ENCODE measurements at regions not wholly inside any gene's neighbourhood (a gene's known extent, or its start where the extent isn't known, plus 50 kb on each side); places are given as distances from the start of the nearest gene placed in this dataset.
A peak's percentile ranks its signal among the peaks of the same experiment; 100 is the strongest.
"Not testable (repeated sequence)": the region's sequence is repeated elsewhere in the genome, so short reads cannot be mapped to it uniquely, and the experiment has no call there.

DNA sequence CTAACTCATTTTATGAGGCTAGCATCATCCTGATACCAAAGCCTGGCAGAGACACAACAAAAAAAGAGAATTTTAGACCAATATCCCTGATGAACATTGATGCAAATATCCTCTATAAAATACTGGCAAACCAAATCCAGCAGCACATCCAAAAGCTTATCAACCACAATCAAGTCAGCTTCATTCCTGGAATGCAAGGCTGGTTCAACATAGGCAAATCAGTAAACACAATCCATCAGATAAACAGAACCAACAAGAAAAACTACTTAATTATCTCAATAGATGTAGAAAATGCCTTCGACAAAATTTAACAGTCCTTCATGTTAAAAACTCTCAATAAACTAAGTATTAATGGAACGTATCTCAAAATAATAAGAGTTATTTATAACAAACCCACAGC is 433.3 kb downstream of the TFEC start:
- H3K4me3 Mint-ChIP-seq (ENCODE audit: low read depth); H3K27ac Mint-ChIP-seq; H3K36me3 Mint-ChIP-seq (ENCODE audit: low read depth); H3K27me3 Mint-ChIP-seq (ENCODE audit: low read depth); DNase-seq (ENCODE audit: low spot score); H3K9me3 Mint-ChIP-seq; intact Hi-C loops (cut with micrococcal nuclease); H3K4me1 Mint-ChIP-seq (ENCODE audit: low read depth): not testable (repeated sequence)

DNA sequence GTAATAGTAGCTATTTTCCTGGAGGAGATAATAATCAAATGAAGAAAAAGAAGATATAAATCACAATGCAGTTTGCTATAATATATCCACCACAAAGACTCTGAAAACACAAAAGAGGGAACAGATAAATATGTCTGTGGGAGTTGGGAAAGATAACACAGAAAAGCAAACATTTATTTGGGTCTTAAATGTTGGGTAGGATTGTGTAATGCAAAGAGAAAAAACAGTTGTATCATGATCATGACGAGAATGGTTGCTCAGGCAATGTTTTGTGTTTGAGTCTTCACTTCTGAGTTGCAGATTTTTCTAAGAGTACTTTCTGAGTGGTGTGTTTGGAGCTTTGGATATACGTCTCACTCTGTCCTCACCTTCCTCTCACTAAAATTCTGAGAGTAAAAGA is 437.5 kb downstream of the TFEC start:
- no peaks in the 10 kb centered on the region for H3K36me3 Mint-ChIP-seq (ENCODE audit: low read depth)
- H3K4me3 Mint-ChIP-seq (ENCODE audit: low read depth), result no peak overlapping the region
- no peaks in the 10 kb centered on the region for H3K9me3 Mint-ChIP-seq
- H3K27ac Mint-ChIP-seq, result no peak overlapping the region
- no peak for DNase-seq (ENCODE audit: low spot score)
- H3K4me1 Mint-ChIP-seq (ENCODE audit: low read depth), result no peaks in the 10 kb centered on the region
- intact Hi-C loops (cut with micrococcal nuclease), result no loop called here
- no peaks in the 10 kb centered on the region for H3K27me3 Mint-ChIP-seq (ENCODE audit: low read depth)

- H3K27me3 Mint-ChIP-seq (ENCODE audit: low read depth), result no peaks in the 10 kb centered on the region
- no peak overlapping the region for H3K27ac Mint-ChIP-seq
- no peaks in the 10 kb centered on the region for H3K4me1 Mint-ChIP-seq (ENCODE audit: low read depth)
- no peak overlapping the region for H3K4me3 Mint-ChIP-seq (ENCODE audit: low read depth)
- no peaks in the 10 kb centered on the region for H3K9me3 Mint-ChIP-seq
- no peaks in the 10 kb centered on the region for H3K36me3 Mint-ChIP-seq (ENCODE audit: low read depth)
- intact Hi-C loops (cut with micrococcal nuclease), result no loop called here
- no peak for DNase-seq (ENCODE audit: low spot score)
Measured at GRCh38 chr7:115585015-115585718, 445.4 kb downstream of the TFEC start.

GRCh38 chr7:115582956-115583355 is 447.6 kb downstream of the TFEC start:
- no peaks in the 10 kb centered on the region for H3K9me3 Mint-ChIP-seq

DNA sequence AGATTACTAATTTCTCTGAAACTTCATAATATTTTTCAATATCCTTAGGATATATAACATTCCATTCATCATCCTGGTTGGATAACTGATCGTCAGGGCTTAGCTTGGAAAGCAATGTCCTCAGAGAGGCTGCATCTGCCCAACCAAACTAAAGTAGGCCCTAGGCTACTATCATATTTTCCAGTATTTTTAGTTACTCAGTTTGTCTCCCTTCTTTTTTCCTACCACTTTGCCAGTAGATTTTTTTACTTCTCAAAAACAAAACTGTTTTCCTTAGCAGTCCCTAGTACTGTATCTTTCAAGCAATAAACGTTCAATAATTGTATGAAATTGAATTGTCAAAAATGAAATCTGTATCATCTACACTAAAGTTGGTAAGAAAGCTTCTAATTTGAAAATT is 452.0 kb downstream of the TFEC start:
- H3K9me3 Mint-ChIP-seq, result no peaks in the 10 kb centered on the region
- H3K36me3 Mint-ChIP-seq (ENCODE audit: low read depth), result no peaks in the 10 kb centered on the region
- H3K4me3 Mint-ChIP-seq (ENCODE audit: low read depth), result no peak overlapping the region
- H3K27me3 Mint-ChIP-seq (ENCODE audit: low read depth), result no peaks in the 10 kb centered on the region
- no peaks in the 10 kb centered on the region for H3K4me1 Mint-ChIP-seq (ENCODE audit: low read depth)
- no peak overlapping the region for H3K27ac Mint-ChIP-seq
- DNase-seq (ENCODE audit: low spot score), result no peak
- intact Hi-C loops (cut with micrococcal nuclease), result no loop called here

More at GRCh38 chr7:115582956-115583355, 447.6 kb downstream of the TFEC start:
- Mint-ChIP-seq H3K4me1 (ENCODE audit: low read depth) (no peaks in the 10 kb centered on the region), H3K27me3 (ENCODE audit: low read depth) (no peaks in the 10 kb centered on the region), H3K27ac (no peak overlapping the region), H3K4me3 (ENCODE audit: low read depth) (no peak overlapping the region), H3K36me3 (ENCODE audit: low read depth) (no peaks in the 10 kb centered on the region)
- no peak for DNase-seq (ENCODE audit: low spot score)
- intact Hi-C loops (cut with micrococcal nuclease), result no loop called here

DNA sequence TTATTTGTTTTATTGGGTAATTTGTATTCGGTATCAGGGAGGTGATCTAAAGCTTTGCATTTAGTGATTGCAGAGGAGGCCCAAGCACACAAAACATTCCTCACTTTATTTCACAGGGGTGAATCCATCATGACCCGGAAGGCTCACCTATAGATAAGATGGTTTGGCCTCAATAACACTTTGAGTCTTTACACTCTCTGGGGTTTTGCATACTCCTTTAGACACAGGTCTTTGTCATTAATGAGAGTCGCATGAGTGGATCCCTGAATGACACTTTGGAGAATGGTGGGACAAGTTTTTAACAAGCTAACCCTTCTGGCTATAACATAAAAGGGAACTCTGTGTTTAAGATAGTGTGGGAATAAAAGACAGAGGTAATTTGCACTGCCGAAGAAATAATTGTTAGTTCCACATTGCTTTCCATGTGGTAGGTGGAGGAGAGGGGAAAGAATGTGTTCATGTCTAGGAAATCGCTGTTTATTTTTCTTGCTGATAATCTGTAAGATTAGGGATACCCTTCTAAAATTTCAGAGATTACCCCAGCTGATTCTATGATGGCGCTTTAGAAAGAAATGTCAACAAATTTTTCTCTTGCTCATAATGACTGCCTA is 455.8 kb downstream of the TFEC start:
- no peaks in the 10 kb centered on the region for H3K4me1 Mint-ChIP-seq (ENCODE audit: low read depth)
- no peaks in the 10 kb centered on the region for H3K36me3 Mint-ChIP-seq (ENCODE audit: low read depth)
- no peak for DNase-seq (ENCODE audit: low spot score)
- H3K9me3 Mint-ChIP-seq, result no peaks in the 10 kb centered on the region
- intact Hi-C loops (cut with micrococcal nuclease), result no loop called here
- H3K27me3 Mint-ChIP-seq (ENCODE audit: low read depth), result peaks cover 2% of the 10 kb centered on the region
- H3K4me3 Mint-ChIP-seq (ENCODE audit: low read depth), result no peak overlapping the region
- H3K27ac Mint-ChIP-seq, result no peak overlapping the region

- H3K9me3 Mint-ChIP-seq, result no peaks in the 10 kb centered on the region
- H3K36me3 Mint-ChIP-seq (ENCODE audit: low read depth), result no peaks in the 10 kb centered on the region
- H3K4me3 Mint-ChIP-seq (ENCODE audit: low read depth), result no peak overlapping the region
- H3K27me3 Mint-ChIP-seq (ENCODE audit: low read depth), result peaks cover 2% of the 10 kb centered on the region
- intact Hi-C loops (cut with micrococcal nuclease), result no loop called here
- H3K4me1 Mint-ChIP-seq (ENCODE audit: low read depth), result no peaks in the 10 kb centered on the region
- no peak overlapping the region for H3K27ac Mint-ChIP-seq
- DNase-seq (ENCODE audit: low spot score), result no peak
Measured at GRCh38 chr7:115572111-115572510, 458.5 kb downstream of the TFEC start.

DNA sequence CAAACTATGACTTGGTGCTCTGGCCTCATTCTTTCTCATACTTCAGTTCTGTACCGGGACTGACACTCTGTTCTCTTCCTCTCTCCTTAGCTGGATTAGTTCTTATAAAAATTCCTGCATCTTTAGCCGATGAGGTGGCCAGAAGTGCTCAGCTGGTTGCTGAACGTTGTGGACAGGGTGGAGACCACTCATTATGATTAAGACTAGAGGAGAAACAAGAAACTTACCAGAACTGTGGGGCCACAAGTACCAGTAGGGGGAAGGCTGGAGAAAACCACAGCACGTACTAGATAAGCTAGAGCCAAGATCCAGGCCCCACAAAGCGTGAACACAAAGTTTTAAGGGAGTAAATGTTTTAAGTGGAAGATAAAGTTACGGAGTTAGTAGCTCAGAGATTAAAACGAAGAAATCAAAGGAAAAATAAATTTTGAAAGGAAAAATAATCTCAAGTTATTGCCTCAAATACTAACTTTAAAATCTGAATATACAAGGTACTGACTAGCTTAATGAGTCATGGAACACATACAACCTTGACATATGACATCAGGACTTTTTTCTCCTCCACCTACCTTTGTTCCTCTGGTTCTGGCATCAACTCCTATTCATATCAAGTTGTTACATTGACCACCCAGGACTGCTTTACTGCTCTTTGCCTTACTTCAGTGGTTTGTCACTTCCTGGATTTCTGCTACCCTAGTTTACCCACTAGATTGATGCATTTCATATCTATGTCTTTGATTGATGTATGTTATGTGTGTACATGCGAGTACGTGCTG is 469.0 kb downstream of the TFEC start:
- intact Hi-C loops (cut with micrococcal nuclease), result no loop called here
- H3K4me1 Mint-ChIP-seq (ENCODE audit: low read depth), result no peaks in the 10 kb centered on the region
- no peaks in the 10 kb centered on the region for H3K36me3 Mint-ChIP-seq (ENCODE audit: low read depth)
- H3K27ac Mint-ChIP-seq, result no peak overlapping the region
- H3K9me3 Mint-ChIP-seq, result no peaks in the 10 kb centered on the region
- no peaks in the 10 kb centered on the region for H3K27me3 Mint-ChIP-seq (ENCODE audit: low read depth)
- H3K4me3 Mint-ChIP-seq (ENCODE audit: low read depth), result no peak overlapping the region
- no peak for DNase-seq (ENCODE audit: low spot score)

- no peak for DNase-seq (ENCODE audit: low spot score)
- Mint-ChIP-seq H3K4me3 (ENCODE audit: low read depth) (no peak overlapping the region), H3K4me1 (ENCODE audit: low read depth) (no peaks in the 10 kb centered on the region), H3K36me3 (ENCODE audit: low read depth) (no peaks in the 10 kb centered on the region), H3K27ac (no peak overlapping the region), H3K27me3 (ENCODE audit: low read depth) (no peaks in the 10 kb centered on the region), H3K9me3 (no peaks in the 10 kb centered on the region)
- intact Hi-C loops (cut with micrococcal nuclease), result no loop called here
Measured at GRCh38 chr7:115559877-115560276, 470.7 kb downstream of the TFEC start.

GRCh38 chr7:115558161-115558560 is 472.4 kb downstream of the TFEC start:
- Mint-ChIP-seq H3K36me3 (ENCODE audit: low read depth) (no peaks in the 10 kb centered on the region), H3K4me3 (ENCODE audit: low read depth) (no peak overlapping the region), H3K27me3 (ENCODE audit: low read depth) (no peaks in the 10 kb centered on the region), H3K4me1 (ENCODE audit: low read depth) (no peaks in the 10 kb centered on the region), H3K27ac (no peak overlapping the region), H3K9me3 (no peaks in the 10 kb centered on the region)
- intact Hi-C loops (cut with micrococcal nuclease), result no loop called here
- no peak for DNase-seq (ENCODE audit: low spot score)

DNA sequence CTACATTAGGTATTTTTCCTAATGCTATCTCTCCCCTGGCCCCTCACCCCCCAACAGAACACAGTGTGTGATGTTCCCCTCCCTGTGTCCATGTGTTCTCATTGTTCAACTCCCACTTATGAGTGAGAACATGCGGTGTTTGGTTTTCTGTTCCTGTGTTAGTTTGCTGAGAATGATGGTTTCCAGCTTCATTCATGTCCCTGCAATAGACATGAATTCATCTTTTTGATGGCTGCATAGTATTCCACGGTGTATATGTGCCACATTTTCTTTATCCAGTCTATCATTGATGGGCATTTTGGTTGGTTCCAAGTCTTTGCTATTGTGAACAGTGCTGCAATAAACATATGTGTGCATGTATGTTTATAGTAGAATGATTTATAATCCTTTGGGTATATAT is 473.3 kb downstream of the TFEC start:
- H3K4me3 Mint-ChIP-seq (ENCODE audit: low read depth); H3K9me3 Mint-ChIP-seq; H3K27me3 Mint-ChIP-seq (ENCODE audit: low read depth); H3K4me1 Mint-ChIP-seq (ENCODE audit: low read depth); DNase-seq (ENCODE audit: low spot score); H3K36me3 Mint-ChIP-seq (ENCODE audit: low read depth); intact Hi-C loops (cut with micrococcal nuclease): not testable (repeated sequence)
- peak overlapping the region; percentile 16 for H3K27ac Mint-ChIP-seq

GRCh38 chr7:115552766-115553165 is 477.8 kb downstream of the TFEC start:
- H3K27me3 Mint-ChIP-seq (ENCODE audit: low read depth), result no peaks in the 10 kb centered on the region

GRCh38 chr7:115549910-115550309 is 480.7 kb downstream of the TFEC start:
- Mint-ChIP-seq H3K36me3 (ENCODE audit: low read depth) (no peaks in the 10 kb centered on the region), H3K27ac (no peak overlapping the region), H3K4me1 (ENCODE audit: low read depth) (no peaks in the 10 kb centered on the region), H3K4me3 (ENCODE audit: low read depth) (no peak overlapping the region), H3K9me3 (no peaks in the 10 kb centered on the region), H3K27me3 (ENCODE audit: low read depth) (no peaks in the 10 kb centered on the region)
- DNase-seq (ENCODE audit: low spot score), result no peak
- intact Hi-C loops (cut with micrococcal nuclease), result no loop called here

More at GRCh38 chr7:115552766-115553165, 477.8 kb downstream of the TFEC start:
- Mint-ChIP-seq H3K4me3 (ENCODE audit: low read depth) (no peak overlapping the region), H3K27ac (no peak overlapping the region), H3K36me3 (ENCODE audit: low read depth) (no peaks in the 10 kb centered on the region), H3K4me1 (ENCODE audit: low read depth) (no peaks in the 10 kb centered on the region), H3K9me3 (no peaks in the 10 kb centered on the region)
- intact Hi-C loops (cut with micrococcal nuclease), result no loop called here
- DNase-seq (ENCODE audit: low spot score), result no peak

All from activated T-helper 2 cell treated with anti-CD3 and anti-CD28 coated beads, Interferon-gamma antibody, Interleukin-2, Interleukin-4, amounts not matched to agents 10 μg/mL and 5 μg/mL and 100 μg/mL, durations not matched to agents 14 hours and 24 hours and 36 hours (primary cell).